ENCODE measurements at regions not wholly inside any gene's neighbourhood (a gene's known extent, or its start where the extent isn't known, plus 50 kb on each side); places are given as distances from the start of the nearest gene placed in this dataset.

DNA sequence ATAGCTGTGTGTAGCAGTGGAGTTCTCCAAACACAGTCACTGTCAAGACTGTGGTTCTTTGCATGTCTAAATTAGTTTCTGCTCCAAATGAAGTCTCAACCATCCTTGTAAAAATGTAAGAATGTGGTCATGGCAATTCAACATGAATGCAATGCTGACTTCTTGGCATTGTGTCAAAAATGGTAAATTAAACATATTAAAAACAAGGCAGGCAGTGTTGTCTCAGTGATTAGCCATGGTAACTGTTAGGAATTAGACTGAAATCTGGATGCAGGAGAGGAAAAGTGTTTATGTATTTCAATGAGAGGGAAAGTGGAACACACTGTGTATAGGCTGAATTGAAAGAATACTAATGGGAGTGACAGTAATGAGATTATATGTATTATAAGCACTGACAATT lies 597.2 kb downstream of the EDEM1 start:
- DNase-seq (ENCODE audit: low spot score in 2 of 2) (no peak), FAIRE-seq (no peak)

DNA sequence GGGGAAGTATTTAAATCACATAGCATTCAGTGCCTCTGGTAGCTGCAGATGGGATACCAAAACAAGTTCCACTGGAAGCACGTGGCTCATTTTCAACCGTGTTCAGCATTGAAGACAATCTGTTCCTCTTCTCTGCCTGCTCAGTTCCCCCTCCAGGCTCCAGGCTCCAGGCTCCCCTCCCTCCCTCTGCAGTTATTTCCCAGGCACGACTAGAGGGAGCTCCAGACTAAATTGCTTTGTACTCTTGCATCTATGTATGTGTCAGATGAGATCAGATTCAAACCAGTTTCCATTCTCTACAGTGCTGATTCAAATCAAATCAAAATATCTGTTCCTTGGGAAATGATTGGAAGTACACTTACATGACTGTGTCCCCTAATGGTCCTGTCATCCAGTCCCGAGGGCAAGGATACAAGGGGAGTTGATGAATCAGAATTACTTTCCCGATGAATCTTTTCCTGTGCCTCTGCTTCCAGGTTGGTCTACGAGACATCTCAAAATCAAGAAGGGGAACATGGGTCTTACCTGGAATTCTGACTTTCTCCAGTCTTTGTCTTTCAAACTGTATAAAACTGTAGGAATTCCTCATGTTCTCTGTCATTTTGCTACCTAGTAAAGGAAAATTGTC lies 600.5 kb downstream of the EDEM1 start:
- FAIRE-seq (no peak), DNase-seq (ENCODE audit: low spot score in 2 of 2) (peak; percentile 14 to 46)

DNA sequence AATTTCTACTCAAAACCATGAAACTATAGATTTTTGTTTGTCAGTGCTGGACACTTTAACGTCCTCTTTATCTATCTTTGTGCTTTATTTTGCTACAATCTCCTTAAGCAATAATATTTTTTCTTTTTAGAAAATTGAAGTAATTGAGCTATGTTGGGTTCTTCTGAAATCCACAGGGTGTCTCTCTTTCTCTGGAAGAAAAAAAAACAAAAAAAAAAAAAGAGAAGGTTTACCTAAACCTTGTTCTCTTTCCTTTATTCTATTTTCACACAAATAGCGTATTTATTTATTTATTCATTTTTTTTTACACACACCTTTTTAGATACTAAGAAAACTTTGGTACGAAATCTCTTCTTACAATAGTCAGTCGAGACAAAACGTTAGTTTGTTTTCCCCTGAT lies 601.0 kb downstream of the EDEM1 start:
- DNase-seq (ENCODE audit: low spot score in 2 of 2): no peak
- FAIRE-seq: no peak

DNA sequence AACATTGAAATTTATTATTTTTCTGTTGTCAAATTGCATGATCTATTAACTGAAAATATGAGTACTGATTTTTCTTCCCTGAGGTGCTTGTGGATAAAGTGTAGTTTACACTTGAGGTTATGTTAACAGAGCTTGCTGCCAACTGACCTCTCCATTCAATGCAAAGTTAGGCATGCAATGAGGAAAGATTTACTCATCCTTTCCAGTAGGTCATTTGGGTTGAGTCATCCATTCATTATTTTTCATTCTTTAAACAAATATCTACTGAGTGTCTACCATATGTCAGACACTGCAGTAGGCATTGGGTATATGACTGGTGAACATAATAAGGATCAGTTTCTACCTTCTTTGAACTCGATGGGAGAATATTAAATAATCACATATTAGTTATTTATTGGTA lies 604.1 kb downstream of the EDEM1 start:
- DNase-seq (ENCODE audit: low spot score in 2 of 2): no peak
- no peak for FAIRE-seq

DNA sequence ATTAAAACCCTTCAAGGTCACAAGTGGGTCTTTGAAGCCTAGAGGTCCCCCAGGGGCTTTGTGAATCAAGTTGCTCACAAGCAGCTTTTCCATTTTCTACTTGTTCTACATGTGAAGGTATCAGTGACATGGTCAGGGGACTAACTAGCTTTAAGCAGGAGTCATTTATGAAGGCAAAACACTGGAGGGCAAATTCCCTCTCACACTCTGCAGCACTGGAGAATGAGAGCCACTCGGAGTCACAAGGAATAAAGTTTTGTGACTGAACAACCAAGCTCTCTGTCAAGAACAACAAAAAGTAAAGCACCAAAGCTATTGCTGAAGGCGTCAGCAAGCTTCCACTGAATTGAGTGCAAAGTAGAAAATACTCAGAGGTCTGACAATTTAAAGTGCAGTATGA lies 609.0 kb downstream of the EDEM1 start:
- no peak for DNase-seq (ENCODE audit: low spot score in 2 of 2)
- FAIRE-seq: no peak

DNA sequence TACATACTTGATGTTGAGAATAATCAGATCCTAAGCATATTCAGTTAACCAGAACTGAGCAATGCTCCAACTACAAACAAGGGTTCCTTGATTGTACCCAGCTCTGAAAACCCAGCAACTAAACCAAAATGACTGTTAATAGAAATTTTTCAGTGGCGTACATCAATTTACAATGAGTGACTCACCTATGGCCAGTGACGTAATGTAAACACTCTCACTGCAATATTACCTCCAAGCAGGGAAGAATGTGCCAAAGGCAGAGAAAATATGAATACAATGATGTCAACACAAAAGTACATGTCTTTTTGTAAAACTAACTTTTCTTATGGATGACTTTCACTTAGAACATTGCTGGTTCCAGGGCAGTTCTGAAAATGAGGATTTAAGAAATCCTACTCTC lies 611.3 kb downstream of the EDEM1 start:
- DNase-seq (ENCODE audit: low spot score in 2 of 2) (no peak), FAIRE-seq (no peak)

DNA sequence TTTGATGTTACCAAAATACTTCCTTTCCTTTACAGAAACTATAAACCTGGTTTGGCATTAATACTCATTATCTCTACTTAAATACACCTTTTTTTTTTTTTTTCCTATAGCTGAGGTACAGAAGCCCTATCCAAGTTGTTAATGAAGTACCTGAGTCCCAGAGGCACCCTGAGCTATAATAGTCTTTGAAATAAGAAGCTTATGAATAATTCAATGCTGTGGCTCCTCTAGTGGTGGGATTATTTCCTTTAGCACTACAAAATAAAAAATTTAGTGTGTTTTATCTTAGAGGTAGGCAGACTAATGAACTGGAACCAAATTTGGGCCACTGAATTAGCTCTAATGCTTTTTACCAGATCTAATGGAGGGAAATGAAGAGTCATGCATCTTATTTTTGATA lies 611.9 kb downstream of the EDEM1 start:
- DNase-seq (ENCODE audit: low spot score in 2 of 2) (no peak), FAIRE-seq (no peak)

DNA sequence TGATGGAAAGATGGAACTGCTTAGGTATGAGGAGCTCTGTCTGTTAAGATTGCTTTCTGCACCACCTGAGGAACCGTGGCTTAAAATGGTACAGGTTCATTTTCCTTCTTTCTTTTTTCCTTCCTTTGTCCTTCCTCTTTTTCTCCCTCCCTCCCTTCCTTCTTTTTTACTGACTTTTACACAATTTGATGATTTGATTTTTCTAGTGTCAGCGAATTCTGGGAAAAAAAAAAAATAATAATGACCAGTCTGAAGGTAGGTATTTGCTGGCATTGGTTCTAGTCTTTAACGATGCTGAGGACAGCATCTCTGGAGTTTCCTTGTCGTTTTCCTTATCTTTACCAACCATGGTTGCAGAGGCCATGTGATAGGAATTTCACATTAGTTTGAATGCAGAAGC lies 613.5 kb downstream of the EDEM1 start:
- DNase-seq (ENCODE audit: low spot score in 2 of 2): no peak
- no peak for FAIRE-seq

DNA sequence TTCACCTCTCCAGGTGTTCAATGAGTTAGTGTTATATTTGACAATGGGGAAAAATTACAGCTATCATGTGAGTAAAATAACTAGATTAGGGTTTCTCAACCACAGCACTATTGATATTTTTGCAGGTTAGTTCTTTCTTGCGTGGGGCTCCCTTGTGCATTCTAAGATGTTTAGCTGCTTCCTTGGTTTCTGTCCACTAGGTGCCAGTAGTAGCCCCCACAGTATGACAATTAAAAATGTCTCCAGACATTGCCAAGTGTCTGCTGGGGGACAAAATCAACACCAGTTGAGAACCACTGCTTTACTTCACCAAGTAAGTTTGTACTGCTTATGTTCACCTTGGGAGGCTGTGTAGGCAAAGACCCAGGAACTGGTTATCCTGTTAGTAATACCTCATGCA lies 618.7 kb downstream of the EDEM1 start:
- no peak for FAIRE-seq
- no peak for DNase-seq (ENCODE audit: low spot score in 2 of 2)

DNA sequence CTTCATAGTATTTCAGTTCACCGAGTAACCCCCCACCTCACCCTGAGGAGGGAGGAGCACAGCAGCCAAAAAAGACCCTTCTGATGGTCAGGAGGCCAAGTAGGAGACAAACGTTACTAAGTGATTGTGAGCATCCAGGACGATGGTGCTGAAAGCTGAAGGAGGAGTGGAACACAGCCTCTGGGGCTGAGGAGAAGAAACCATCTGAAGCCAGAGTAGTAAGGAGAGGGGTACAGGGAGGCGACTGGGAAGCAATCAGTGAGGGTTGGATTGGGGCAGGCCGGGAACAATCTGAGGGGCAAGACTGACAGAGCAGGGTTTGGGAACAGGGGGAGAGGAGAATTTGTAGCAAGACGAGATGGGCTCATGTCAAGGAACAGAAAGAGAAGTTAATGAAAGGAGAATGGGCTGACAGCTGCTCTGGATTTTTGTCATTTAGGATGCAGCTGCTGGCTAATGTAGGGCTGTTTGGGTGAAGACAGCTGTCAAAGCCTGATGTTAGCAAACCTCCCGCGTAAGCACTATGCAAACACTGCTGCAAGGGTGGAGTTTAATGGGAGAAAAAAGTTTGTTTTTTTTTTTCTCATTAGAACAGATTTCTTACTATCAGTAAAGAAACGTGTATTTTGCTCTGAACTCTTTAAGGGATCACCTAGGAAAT lies 622.2 kb downstream of the EDEM1 start:
- DNase-seq (ENCODE audit: low spot score in 2 of 2) (no peak), FAIRE-seq (no peak)

DNA sequence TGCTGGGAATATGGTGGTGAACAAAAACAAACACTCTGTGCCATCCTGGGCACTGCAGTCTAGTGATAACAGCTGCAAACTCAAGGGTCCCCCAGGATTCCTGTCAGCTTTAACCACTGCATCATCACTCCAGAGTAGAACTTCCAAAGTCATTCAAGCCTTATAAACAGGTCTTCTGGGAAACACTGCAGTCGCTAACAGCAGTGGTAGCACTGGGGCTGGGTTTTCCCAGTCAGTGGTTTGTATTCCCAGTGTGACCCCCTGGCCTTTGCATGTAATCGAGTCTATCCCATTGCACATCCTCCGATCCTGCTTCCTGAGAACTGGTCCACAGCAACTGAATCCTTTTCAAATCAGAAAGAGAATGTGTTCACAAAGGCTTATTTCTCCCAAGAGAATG lies 623.5 kb downstream of the EDEM1 start:
- DNase-seq (ENCODE audit: low spot score in 2 of 2): no peak
- FAIRE-seq: no peak

DNA sequence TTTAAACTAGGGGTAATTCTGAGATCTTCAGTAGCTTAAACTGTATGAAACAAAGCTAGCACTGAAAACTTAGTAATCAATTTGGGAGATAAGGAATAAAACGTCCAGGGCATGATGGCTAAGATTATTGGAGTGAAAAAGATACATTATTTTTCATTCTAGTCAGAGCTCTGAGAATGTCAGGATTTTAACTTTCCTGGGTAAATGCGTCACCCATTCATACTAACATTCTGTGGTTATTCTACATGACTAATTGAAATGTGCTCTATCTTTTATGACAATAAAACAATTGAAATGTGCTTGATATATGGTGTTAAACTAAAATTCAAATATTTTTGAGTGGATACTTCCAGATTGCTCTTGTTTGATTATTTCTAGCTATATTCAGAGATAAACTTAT lies 626.0 kb downstream of the EDEM1 start:
- FAIRE-seq (no peak), DNase-seq (ENCODE audit: low spot score in 2 of 2) (no peak)

DNA sequence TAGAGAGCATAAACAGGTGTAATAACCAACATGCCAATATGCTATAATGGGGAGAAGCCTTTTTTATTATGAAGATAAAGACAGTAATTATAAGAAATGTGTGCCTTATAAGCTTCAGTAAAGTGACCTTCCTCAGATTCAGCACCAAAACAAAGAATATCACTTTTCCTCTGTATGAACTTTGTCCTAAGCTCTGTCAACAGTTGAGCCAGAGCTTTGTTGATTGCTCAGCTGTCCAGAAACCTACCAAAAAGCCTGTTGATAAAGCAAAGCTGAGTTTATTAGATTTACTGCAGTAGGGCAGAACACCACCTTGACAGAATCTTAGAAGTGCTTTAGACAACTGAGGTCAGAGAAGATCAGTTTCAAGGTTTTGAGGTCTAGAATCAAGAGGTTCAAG lies 635.3 kb downstream of the EDEM1 start:
- FAIRE-seq: no peak

DNA sequence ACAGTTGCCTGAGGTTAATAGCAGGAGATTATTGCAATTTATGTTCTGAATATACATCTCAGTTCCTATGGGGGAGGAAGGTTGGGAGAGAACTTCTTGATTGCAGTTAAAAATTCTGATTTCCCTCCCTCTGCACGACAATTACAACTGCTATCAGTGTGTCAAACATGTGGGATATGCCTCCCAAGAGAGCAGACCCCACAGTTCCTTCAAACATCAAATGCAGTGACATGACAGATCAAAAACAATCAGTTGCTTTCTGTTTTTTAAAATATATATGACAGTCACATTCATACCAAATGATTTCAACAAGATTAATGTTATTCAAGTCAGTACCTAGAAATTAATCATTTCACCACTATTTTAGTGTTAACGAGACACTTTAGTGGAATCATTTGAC lies 639.0 kb downstream of the EDEM1 start:
- DNase-seq (ENCODE audit: low spot score in 2 of 2) (no peak), FAIRE-seq (no peak)

More for the DNA sequence above, 635.3 kb downstream of the EDEM1 start:
- no peak for DNase-seq (ENCODE audit: low spot score in 2 of 2)

DNA sequence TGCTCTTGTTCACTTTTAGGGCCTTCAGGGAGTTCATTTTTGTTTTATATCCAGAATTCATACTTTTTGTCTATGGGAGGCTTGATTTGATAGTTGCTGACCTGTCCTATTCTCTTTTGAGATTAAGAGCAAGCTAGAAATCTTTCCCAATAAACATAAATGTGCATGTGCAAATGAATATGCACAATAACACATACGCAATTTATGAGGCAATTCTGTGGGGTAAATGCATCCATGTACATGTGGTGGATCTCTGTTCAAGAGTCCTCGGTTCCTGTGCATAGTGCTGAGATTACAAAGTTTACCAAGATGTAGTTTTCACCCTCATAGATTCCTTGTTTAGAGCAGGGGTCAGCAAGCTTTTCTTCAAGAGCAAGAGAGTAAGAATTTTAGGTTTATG lies 640.7 kb downstream of the EDEM1 start:
- FAIRE-seq (no peak), DNase-seq (ENCODE audit: low spot score in 2 of 2) (no peak)

DNA sequence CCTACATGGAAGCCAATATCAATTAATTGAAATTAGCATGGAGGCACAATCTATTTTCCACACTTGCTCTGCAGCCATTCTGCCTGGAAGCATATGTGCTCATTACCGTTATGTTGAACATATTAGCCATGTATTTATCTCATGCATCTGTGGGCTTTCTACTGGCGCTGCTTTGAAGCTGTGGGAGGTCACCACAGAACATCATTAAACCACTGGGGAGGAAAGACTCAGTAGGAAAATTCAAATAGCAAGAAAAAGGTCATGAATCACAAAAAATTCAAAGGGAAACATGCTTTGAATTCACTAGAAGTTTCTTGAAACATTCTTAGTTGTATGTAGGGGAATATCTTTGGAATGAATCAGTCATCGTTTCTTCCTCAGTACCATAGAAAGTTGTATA lies 652.5 kb downstream of the EDEM1 start:
- FAIRE-seq (no peak), DNase-seq (ENCODE audit: low spot score in 2 of 2) (no peak)

DNA sequence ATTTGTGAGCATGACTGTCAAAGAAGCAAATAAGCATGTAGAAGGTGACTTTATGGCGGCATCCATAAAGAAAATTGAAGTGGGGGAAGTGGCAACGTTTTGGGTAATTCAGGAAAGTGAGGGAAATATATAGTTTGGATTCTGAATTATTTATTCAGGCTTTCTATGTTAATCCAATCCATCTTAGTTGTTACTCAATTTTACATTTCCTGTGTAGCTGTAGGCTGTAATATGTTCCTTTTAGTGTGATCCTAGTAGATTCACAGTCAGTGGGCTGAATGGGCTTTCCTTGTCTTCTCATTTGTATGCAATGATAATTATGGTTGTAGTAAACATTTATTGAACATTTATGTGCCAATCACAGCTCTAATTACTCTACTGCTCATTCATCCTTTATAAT lies 654.1 kb downstream of the EDEM1 start:
- no peak for FAIRE-seq
- DNase-seq (ENCODE audit: low spot score in 2 of 2): no peak

DNA sequence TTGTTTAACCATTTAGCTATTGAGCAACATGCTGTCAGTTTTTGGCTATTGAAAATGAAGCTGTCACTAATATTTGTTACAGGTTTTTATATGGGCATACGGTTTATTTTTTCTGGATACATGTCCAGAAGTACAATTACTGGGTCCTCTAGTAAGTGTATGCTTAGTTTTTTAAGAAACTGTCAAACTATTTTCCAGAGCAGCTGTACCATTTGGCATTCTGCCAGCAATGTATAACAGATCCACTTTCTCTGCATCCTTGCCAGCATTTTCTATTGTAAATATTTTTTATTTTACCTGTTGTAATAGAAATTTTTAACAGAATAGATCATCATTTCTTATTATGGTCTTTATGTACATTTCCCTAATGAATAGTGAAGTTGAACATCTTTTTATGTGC lies 658.8 kb downstream of the EDEM1 start:
- no peak for FAIRE-seq
- DNase-seq (ENCODE audit: low spot score in 2 of 2): no peak

DNA sequence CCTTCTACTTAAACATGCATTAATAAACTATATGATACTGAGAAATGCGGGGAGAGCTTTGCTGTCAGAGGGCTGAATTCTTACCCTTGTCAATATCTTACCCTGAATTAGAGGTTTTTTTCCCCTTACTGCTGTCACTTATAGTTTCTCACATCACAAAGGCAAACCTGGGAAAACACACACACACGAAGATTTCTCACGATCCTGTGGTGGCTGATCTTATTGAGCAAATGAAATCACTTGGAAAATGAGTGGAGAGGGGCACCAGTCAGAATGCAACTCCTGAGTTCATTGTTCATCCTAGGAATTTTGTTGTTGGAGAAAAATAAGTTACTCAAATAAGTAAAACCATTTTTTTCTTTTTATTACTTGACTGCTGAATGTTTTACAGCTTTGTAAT lies 673.6 kb downstream of the EDEM1 start:
- no peak for FAIRE-seq
- no peak for DNase-seq (ENCODE audit: low spot score in 2 of 2)

DNA sequence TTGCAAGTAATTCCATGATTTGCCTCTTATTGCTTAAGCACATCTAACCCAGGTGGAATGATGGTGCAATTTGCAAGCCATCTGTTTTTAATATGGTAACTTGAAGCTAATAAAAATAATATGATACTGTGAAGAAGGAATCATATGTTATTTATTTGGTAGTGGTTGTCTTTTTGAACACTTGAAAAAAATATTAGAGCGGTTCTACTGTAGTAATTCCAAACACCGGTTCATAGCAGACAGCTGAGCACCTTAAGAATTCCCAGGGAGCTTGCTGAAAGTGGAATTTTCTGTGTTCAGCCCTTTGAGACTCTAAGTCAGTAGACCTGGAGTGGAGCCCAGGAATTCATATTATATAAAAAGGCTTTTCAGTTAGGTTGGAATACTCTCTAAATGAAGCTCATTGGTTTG lies 687.4 kb downstream of the EDEM1 start:
- DNase-seq (ENCODE audit: low spot score in 2 of 2) (peak in 1 of 2 donors; percentile 8), FAIRE-seq (no peak)

DNA sequence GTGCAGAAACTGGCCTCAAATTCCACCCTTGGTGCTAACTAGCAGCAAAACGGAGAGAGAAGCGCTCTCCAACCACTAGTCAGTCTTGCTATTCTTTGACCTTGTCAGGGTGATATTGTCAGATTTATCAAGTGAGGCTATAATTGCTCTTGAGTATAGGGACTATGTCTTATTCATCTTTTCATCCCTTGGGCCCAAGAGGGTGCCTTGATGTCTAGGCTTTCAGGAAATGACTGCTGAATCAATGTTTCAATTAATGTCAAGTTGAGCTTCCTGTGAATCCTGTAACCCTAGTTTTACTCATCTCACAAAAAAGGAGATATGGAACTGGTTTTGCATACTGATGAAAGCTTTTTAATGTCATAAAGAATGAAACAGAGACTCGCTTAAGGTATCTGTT lies 701.3 kb downstream of the EDEM1 start:
- FAIRE-seq (no peak), DNase-seq (ENCODE audit: low spot score in 2 of 2) (no peak)

DNA sequence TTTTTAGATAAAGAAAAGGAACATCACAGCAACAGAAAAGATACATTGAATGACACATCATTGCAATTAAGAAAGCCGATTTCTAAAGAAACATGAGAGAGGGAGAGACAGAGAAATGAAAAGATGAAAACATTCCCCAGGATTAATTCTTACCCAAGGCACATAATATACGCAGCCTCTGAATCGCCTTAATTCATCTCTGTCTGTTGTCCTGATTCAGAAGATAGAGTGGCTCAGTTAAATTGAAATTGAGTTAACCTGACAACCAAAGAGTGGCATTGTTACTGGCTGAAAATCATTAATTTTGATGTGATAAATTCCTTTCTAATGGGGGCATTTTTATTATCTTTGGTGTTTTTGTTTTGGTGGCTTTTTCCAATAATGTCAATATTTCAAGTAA lies 701.9 kb downstream of the EDEM1 start:
- DNase-seq (ENCODE audit: low spot score in 2 of 2): no peak
- FAIRE-seq: no peak

DNA sequence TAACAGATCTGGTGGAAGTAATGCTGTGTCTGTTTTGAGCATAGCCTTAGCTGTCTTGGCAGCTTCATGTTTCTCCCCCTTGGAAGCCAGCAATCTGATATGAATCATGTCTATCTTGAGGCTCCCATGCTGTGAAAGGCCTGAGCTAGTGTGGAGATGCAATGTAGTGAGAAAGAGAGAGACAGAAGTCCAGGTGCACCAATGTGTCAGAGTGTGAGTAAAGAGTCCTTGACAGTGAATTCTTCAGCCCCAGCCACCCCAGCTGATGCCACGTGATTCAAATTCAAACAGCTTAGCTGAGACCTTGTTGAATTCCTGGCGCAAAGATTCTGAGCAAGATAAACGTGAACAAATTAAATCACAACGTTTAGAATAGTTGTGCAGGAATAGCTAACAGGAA lies 704.2 kb downstream of the EDEM1 start:
- no peak for FAIRE-seq

More for the DNA sequence above, 704.2 kb downstream of the EDEM1 start:
- no peak for DNase-seq (ENCODE audit: low spot score in 2 of 2)

Data from frontal cortex (tissue), 3 donors.